ENCODE measurements at regions not wholly inside any gene's neighbourhood (a gene's known extent, or its start where the extent isn't known, plus 50 kb on each side); places are given as distances from the start of the nearest gene placed in this dataset.

DNA sequence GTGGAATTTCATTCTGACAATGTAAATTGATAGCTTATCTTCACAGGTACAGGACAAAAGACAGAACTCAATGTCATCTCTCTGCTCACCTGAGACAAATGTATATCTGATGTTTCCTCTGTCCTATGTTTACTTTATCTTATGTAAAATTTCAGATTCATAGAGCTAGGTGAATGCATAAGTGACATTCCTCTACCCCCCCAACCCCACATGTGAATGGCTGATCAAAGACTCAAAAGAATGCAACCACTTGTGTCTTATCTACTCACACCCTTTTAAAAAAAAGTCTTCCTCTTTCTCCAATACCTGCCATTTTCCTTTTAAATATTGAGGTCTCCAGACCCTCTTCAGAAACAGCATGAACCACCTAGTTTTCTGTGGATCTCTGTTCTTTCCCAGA, 736.6 kb upstream of the SEL1L start:
- TF ChIP-seq, protein P1, sequence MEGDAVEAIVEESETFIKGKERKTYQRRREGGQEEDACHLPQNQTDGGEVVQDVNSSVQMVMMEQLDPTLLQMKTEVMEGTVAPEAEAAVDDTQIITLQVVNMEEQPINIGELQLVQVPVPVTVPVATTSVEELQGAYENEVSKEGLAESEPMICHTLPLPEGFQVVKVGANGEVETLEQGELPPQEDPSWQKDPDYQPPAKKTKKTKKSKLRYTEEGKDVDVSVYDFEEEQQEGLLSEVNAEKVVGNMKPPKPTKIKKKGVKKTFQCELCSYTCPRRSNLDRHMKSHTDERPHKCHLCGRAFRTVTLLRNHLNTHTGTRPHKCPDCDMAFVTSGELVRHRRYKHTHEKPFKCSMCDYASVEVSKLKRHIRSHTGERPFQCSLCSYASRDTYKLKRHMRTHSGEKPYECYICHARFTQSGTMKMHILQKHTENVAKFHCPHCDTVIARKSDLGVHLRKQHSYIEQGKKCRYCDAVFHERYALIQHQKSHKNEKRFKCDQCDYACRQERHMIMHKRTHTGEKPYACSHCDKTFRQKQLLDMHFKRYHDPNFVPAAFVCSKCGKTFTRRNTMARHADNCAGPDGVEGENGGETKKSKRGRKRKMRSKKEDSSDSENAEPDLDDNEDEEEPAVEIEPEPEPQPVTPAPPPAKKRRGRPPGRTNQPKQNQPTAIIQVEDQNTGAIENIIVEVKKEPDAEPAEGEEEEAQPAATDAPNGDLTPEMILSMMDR (IDR thresholded peaks at IDR 0.05) = no peak

DNA sequence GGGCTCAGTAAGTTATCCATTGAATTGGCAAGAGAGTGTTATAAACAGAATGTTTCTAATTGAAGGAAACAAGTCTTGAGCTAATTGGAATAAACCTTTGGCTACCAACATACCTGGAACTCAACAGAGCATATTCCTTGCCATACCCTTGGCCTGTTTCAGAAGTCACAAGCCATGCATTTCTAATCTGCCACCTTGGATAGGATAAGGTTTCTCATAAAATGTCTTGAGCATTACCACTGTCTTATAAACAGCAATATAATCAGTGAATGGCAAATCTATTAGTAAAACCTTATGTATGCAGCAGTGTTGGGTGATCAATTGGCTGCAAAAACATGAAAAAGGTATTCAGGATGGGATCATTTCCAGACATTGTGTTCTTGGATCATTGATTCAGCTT, 765.2 kb upstream of the SEL1L start:
- Histone ChIP-seq H3K4me3 (ENCODE audit: low read depth in 1 of 2, low read length in 1 of 2) (no peak overlapping the region), H3K9me3 (no peaks in the 10 kb centered on the region), H3K36me3 (no peaks in the 10 kb centered on the region), H3K27me3 (no peaks in the 10 kb centered on the region), H3K27ac (no peak overlapping the region), H3K4me1 (ENCODE audit: control insufficient read depth in 1 of 2, insufficient read depth in 1 of 2, low read depth in 1 of 2, low read length in 1 of 2) (no peaks in the 10 kb centered on the region)
- TF ChIP-seq, protein P1 (IDR thresholded peaks at IDR 0.05) = no peak

More for the DNA sequence above, 736.6 kb upstream of the SEL1L start:
- Histone ChIP-seq H3K9me3 (no peaks in the 10 kb centered on the region), H3K4me1 (ENCODE audit: control insufficient read depth in 1 of 2, insufficient read depth in 1 of 2, low read depth in 1 of 2, low read length in 1 of 2) (no peaks in the 10 kb centered on the region), H3K27me3 (no peaks in the 10 kb centered on the region), H3K4me3 (ENCODE audit: low read depth in 1 of 2, low read length in 1 of 2) (no peak overlapping the region), H3K27ac (no peak overlapping the region), H3K36me3 (no peaks in the 10 kb centered on the region)

DNA sequence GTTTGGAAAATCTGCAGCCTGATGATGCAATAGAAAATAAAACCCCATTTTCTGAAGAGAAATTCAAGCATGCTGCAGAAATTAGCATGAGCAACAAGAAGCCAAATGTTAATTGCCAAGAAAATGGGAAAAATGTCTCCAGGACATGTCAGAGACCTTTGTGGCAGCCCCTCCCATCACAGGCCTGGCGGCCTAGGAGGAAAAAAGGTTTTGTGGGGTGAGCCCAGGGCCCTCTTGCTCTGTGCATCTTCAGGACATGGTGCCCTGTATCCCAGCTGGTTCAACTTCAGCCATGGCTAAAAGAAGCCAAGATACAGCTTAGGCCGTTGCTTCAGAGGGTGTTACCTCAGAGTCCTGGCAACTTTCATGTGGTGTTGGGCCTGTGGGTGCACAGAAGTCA, 775.5 kb upstream of the SEL1L start:
- no peaks in the 10 kb centered on the region for H3K4me1 ChIP-seq (ENCODE audit: control insufficient read depth in 1 of 2, insufficient read depth in 1 of 2, low read depth in 1 of 2, low read length in 1 of 2)
- TF ChIP-seq, protein P1 (IDR thresholded peaks at IDR 0.05) = no peak
- no peaks in the 10 kb centered on the region for H3K36me3 ChIP-seq
- no peaks in the 10 kb centered on the region for H3K27me3 ChIP-seq
- no peaks in the 10 kb centered on the region for H3K9me3 ChIP-seq
- H3K4me3 ChIP-seq (ENCODE audit: low read depth in 1 of 2, low read length in 1 of 2) = no peak overlapping the region
- no peak overlapping the region for H3K27ac ChIP-seq

DNA sequence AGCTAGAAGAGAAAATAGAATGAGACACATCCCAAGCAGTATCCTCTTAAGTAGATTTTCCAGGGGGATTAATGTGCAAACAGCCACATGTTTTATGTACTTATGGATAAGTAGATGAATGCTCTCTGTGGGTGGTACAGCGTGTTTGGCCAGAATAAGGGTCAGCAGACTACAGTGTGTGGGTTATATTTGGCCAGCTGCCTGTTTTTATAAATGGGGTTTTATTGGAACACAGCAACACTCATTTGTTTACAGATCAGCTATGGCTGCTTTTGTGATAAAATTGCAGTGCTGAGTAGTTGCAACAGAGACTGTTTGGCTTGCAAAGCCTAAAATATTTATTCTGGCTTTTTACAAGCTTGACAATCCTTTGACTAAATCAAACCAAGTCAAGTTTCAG, 780.2 kb upstream of the SEL1L start:
- Histone ChIP-seq H3K4me1 (ENCODE audit: control insufficient read depth in 1 of 2, insufficient read depth in 1 of 2, low read depth in 1 of 2, low read length in 1 of 2) (no peaks in the 10 kb centered on the region), H3K27ac (no peak overlapping the region), H3K27me3 (no peaks in the 10 kb centered on the region), H3K9me3 (no peaks in the 10 kb centered on the region), H3K4me3 (ENCODE audit: low read depth in 1 of 2, low read length in 1 of 2) (no peak overlapping the region), H3K36me3 (no peaks in the 10 kb centered on the region)
- TF ChIP-seq, protein P1 (IDR thresholded peaks at IDR 0.05) = no peak

DNA sequence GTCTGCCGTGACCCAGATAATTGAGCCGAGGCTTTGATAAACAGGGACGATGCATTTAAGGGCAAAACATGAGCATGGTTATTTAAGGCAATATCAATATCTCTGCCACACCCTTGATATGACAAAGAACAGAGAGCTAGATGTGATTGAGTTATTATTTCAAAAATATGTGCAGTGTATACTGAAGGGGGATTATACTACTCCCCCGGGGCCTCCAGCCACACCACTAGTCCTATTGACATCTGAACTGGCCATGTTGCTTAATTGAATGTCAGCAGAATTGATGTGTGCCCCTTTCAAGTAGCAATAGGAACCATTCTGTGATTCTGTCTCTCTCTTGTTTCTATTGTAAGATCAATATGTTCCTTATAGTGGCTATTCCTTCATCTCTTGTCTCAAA, 794.8 kb upstream of the SEL1L start:
- Histone ChIP-seq H3K9me3 (no peaks in the 10 kb centered on the region), H3K4me1 (ENCODE audit: control insufficient read depth in 1 of 2, insufficient read depth in 1 of 2, low read depth in 1 of 2, low read length in 1 of 2) (no peaks in the 10 kb centered on the region), H3K36me3 (no peaks in the 10 kb centered on the region), H3K27me3 (no peaks in the 10 kb centered on the region), H3K27ac (no peak overlapping the region), H3K4me3 (ENCODE audit: low read depth in 1 of 2, low read length in 1 of 2) (no peak overlapping the region)
- TF ChIP-seq, protein P1 (IDR thresholded peaks at IDR 0.05) = no peak

DNA sequence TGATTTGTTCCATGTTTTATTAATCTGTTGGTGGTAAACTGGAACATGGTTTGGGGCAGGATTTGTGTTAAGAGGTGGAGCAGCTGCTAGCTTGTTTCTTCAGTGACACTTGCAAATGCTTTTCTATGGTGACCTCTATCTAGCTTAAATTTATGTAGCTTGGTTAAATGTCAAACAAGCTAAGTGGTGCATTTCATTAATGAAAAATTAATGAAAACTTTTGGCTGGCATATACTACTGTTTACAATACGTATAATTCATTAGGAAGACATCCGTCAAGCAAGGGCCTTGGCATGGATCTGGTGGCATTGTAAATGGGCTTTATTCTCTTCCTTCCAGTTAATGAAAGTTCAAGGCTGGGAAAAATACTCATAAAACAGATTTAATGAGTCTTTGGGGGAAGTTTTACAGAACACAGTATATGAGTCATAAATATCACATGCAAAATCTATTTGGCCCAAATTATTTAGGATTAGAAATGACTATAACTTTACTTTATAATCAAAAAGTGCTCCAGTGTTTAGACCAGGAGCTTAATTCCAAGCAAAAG, 807.7 kb upstream of the SEL1L start:
- Histone ChIP-seq H3K9me3 (no peaks in the 10 kb centered on the region), H3K4me1 (ENCODE audit: control insufficient read depth in 1 of 2, insufficient read depth in 1 of 2, low read depth in 1 of 2, low read length in 1 of 2) (no peaks in the 10 kb centered on the region), H3K27me3 (no peaks in the 10 kb centered on the region), H3K27ac (no peak overlapping the region), H3K36me3 (no peaks in the 10 kb centered on the region), H3K4me3 (ENCODE audit: low read depth in 1 of 2, low read length in 1 of 2) (no peak overlapping the region)
- TF ChIP-seq, protein P1 (IDR thresholded peaks at IDR 0.05) = no peak
